ENCODE measurements at regions not wholly inside any gene's neighbourhood (a gene's known extent, or its start where the extent isn't known, plus 50 kb on each side); places are given as distances from the start of the nearest gene placed in this dataset.

GRCh38 chr6:168154263-168154917 is 75.4 kb upstream of the FRMD1 start:
- DNase-seq (no peak), ATAC-seq (replicated peaks in 1 of 4) (no peak)
- H3K4me3 ChIP-seq (ENCODE audit: control insufficient read depth in 1 of 2, extremely low read depth in 1 of 2, low read length in 1 of 2): no peak overlapping the region
- 63% methylated on average over 7 of the region's 7 CpGs for WGBS (ENCODE audit: insufficient coverage)
- peaks cover 0 to 11% of the 10 kb centered on the region in 2 experiments for H3K27me3 ChIP-seq (replicated peaks in 1 of 2; ENCODE audit: control insufficient read depth in 2 of 2, extremely low read depth in 1 of 2, insufficient read depth in 2 of 2, low read length in 1 of 2)
- Mint-ChIP-seq H3K27ac (no peak overlapping the region), H3K9me3 (peaks cover 0 to 4% (median 0%) of the 10 kb centered on the region in 3 donors), H3K4me1 (no peaks in the 10 kb centered on the region), H3K36me3 (no peaks in the 10 kb centered on the region), H3K27me3 (peaks cover 24% of the 10 kb centered on the region in 2 donors), H3K4me3 (no peak overlapping the region)
- CTCF ChIA-PET: no interaction called here
- POLR2A ChIA-PET: no interaction called here
- no peaks in the 10 kb centered on the region for H3K4me1 ChIP-seq (ENCODE audit: control insufficient read depth in 1 of 2, extremely low read depth in 1 of 2, insufficient read depth in 2 of 2, low read length in 2 of 2)
- H3K9me3 ChIP-seq: no peaks in the 10 kb centered on the region
- no peak overlapping the region for H3K27ac ChIP-seq (ENCODE audit: low read length)
- H3K36me3 ChIP-seq (ENCODE audit: control insufficient read depth in 2 of 2, extremely low read depth in 1 of 2, insufficient read depth in 1 of 2, low read length in 1 of 2): no peaks in the 10 kb centered on the region

DNA sequence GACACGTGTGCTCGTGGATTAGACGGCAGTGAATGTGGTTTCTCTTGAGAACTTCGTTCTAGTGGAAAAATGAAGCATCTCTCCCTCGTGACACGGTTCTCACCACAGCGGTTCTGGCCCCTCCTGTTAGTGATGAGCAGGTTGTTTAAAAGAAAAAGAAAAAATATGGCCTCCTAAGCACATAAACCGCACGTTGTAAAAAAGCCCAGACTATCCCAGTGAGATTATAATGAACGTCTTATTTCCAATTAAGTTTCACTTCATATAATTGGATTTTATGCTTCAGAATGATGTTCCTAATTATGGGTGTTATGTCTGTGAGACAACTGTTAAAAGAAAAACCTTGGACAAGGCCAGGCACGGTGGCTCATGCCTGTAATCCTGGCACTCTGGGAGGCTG is 74.5 kb upstream of the FRMD1 start:
- Mint-ChIP-seq H3K36me3 (no peaks in the 10 kb centered on the region), H3K4me3 (no peak overlapping the region), H3K4me1 (no peaks in the 10 kb centered on the region), H3K27me3 (peaks cover 24% of the 10 kb centered on the region in 2 donors), H3K9me3 (peaks cover 0 to 4% (median 0%) of the 10 kb centered on the region in 3 donors), H3K27ac (no peak overlapping the region)
- ChIA-PET POLR2A (no interaction called here), CTCF (no interaction called here)
- Histone ChIP-seq H3K4me3 (ENCODE audit: control insufficient read depth in 1 of 2, extremely low read depth in 1 of 2, low read length in 1 of 2) (no peak overlapping the region), H3K27ac (ENCODE audit: low read length) (no peak overlapping the region), H3K4me1 (ENCODE audit: control insufficient read depth in 1 of 2, extremely low read depth in 1 of 2, insufficient read depth in 2 of 2, low read length in 2 of 2) (no peaks in the 10 kb centered on the region), H3K9me3 (no peaks in the 10 kb centered on the region), H3K36me3 (ENCODE audit: control insufficient read depth in 2 of 2, extremely low read depth in 1 of 2, insufficient read depth in 1 of 2, low read length in 1 of 2) (no peaks in the 10 kb centered on the region), H3K27me3 (replicated peaks in 1 of 2; ENCODE audit: control insufficient read depth in 2 of 2, extremely low read depth in 1 of 2, insufficient read depth in 2 of 2, low read length in 1 of 2) (peaks cover 0 to 11% of the 10 kb centered on the region in 2 experiments)
- DNase-seq: no peak
- no peak for ATAC-seq (replicated peaks in 1 of 4)
- 83% methylated on average over 1 of the region's 11 CpGs for WGBS (ENCODE audit: insufficient coverage)

DNA sequence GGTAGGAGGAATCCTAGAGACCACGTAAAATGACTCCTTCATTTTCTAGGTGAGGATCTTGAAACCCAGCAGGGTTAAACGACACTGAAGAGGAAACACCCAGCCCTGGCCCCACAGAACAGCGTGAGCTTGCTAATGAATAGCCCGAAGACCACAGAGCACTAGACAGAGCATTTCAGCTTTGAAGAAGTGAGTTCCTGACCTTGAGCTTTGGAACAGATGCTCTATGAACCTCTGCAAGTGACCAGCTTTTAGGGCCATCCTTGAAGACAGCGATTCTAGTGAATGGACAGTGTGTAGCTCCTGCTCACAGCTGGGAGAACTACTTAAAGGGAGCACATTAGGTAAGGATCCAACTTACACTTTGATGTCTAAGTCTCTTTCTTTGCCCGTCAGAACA is 74.0 kb upstream of the FRMD1 start:
- ChIA-PET CTCF (no interaction called here), POLR2A (no interaction called here)
- 44% methylated on average over 3 of the region's 6 CpGs for WGBS (ENCODE audit: insufficient coverage)
- Histone ChIP-seq H3K4me1 (ENCODE audit: control insufficient read depth in 1 of 2, extremely low read depth in 1 of 2, insufficient read depth in 2 of 2, low read length in 2 of 2) (no peaks in the 10 kb centered on the region), H3K36me3 (ENCODE audit: control insufficient read depth in 2 of 2, extremely low read depth in 1 of 2, insufficient read depth in 1 of 2, low read length in 1 of 2) (no peaks in the 10 kb centered on the region), H3K27ac (ENCODE audit: low read length) (no peak overlapping the region), H3K9me3 (no peaks in the 10 kb centered on the region), H3K4me3 (ENCODE audit: control insufficient read depth in 1 of 2, extremely low read depth in 1 of 2, low read length in 1 of 2) (no peak overlapping the region), H3K27me3 (replicated peaks in 1 of 2; ENCODE audit: control insufficient read depth in 2 of 2, extremely low read depth in 1 of 2, insufficient read depth in 2 of 2, low read length in 1 of 2) (peaks cover 0 to 9% of the 10 kb centered on the region in 2 experiments)
- H3K4me3 Mint-ChIP-seq: no peak overlapping the region
- no peaks in the 10 kb centered on the region for H3K4me1 Mint-ChIP-seq
- peaks cover 24% of the 10 kb centered on the region in 2 donors for H3K27me3 Mint-ChIP-seq
- peaks cover 0 to 4% (median 0%) of the 10 kb centered on the region in 3 donors for H3K9me3 Mint-ChIP-seq
- ATAC-seq (replicated peaks in 1 of 4) (no peak), DNase-seq (no peak)
- H3K36me3 Mint-ChIP-seq: no peaks in the 10 kb centered on the region
- no peak overlapping the region for H3K27ac Mint-ChIP-seq

- H3K27me3 Mint-ChIP-seq: peaks cover 23 to 25% of the 10 kb centered on the region in 2 donors
- H3K4me3 Mint-ChIP-seq: no peak overlapping the region
- WGBS (ENCODE audit: insufficient coverage): 83% methylated on average over 11 of the region's 18 CpGs
- H3K36me3 ChIP-seq (ENCODE audit: control insufficient read depth in 2 of 2, extremely low read depth in 1 of 2, insufficient read depth in 1 of 2, low read length in 1 of 2): no peaks in the 10 kb centered on the region
- no peak overlapping the region for H3K4me3 ChIP-seq (ENCODE audit: control insufficient read depth in 1 of 2, extremely low read depth in 1 of 2, low read length in 1 of 2)
- H3K27ac Mint-ChIP-seq: no peak overlapping the region
- no peaks in the 10 kb centered on the region for H3K9me3 ChIP-seq
- H3K36me3 Mint-ChIP-seq: no peaks in the 10 kb centered on the region
- peaks cover 0 to 9% of the 10 kb centered on the region in 2 experiments for H3K27me3 ChIP-seq (replicated peaks in 1 of 2; ENCODE audit: control insufficient read depth in 2 of 2, extremely low read depth in 1 of 2, insufficient read depth in 2 of 2, low read length in 1 of 2)
- no peak overlapping the region for H3K27ac ChIP-seq (ENCODE audit: low read length)
- no peaks in the 10 kb centered on the region for H3K4me1 ChIP-seq (ENCODE audit: control insufficient read depth in 1 of 2, extremely low read depth in 1 of 2, insufficient read depth in 2 of 2, low read length in 2 of 2)
- ATAC-seq (replicated peaks in 1 of 4) (no peak), DNase-seq (no peak)
- CTCF ChIA-PET: no interaction called here
- POLR2A ChIA-PET: no interaction called here
- H3K9me3 Mint-ChIP-seq: peaks cover 0 to 4% (median 0%) of the 10 kb centered on the region in 3 donors
- no peaks in the 10 kb centered on the region for H3K4me1 Mint-ChIP-seq
Observed at GRCh38 chr6:168152306-168152963, 73.4 kb upstream of the FRMD1 start.

DNA sequence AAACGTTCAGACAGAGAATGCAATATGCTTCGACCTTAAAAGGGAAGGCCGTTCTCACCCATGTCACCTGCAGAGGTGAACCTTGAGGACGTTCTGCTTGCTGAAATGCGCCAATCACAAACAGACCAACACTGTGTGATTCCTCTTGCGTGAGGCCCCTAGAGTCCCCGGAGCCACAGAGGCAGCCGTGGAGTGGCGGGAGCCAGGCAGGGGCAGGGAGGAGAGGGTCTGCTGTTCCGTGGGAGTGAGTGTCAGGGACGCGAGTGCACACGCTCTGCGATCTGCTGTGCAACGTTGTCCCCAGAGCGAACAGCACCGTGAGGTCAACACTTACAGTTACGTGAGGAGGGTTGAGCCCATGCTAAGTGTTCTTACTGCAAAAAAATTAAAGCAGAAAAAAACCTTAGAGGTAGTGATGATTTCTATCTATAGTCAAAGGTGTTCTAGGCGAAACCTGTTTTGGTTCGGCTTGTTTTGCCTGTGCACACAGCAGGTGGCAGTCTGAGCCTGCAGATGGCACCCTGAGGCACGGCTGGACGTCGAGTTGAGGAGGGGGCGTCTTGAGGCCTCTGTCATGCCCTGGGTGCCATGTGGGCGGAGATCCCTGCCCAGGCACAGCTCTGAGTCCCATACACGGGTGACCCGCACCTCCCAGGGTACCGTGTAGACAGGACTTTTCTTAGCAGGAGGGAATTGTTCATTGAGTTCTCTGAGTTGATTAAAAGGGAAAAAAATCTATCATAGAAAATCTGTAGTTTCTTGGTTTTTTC is 71.7 kb upstream of the FRMD1 start:
- Histone ChIP-seq H3K9me3 (no peaks in the 10 kb centered on the region), H3K4me1 (ENCODE audit: control insufficient read depth in 1 of 2, extremely low read depth in 1 of 2, insufficient read depth in 2 of 2, low read length in 2 of 2) (no peaks in the 10 kb centered on the region), H3K27ac (ENCODE audit: low read length) (no peak overlapping the region), H3K27me3 (replicated peaks in 1 of 2; ENCODE audit: control insufficient read depth in 2 of 2, extremely low read depth in 1 of 2, insufficient read depth in 2 of 2, low read length in 1 of 2) (peaks cover 0 to 18% of the 10 kb centered on the region in 2 experiments), H3K4me3 (ENCODE audit: control insufficient read depth in 1 of 2, extremely low read depth in 1 of 2, low read length in 1 of 2) (no peak overlapping the region), H3K36me3 (ENCODE audit: control insufficient read depth in 2 of 2, extremely low read depth in 1 of 2, insufficient read depth in 1 of 2, low read length in 1 of 2) (no peaks in the 10 kb centered on the region)
- peaks cover 0 to 4% (median 0%) of the 10 kb centered on the region in 3 donors for H3K9me3 Mint-ChIP-seq
- 64% methylated on average over 22 of the region's 28 CpGs for WGBS (ENCODE audit: insufficient coverage)
- DNase-seq (no peak), ATAC-seq (replicated peaks in 1 of 4) (no peak)
- no peak overlapping the region for H3K27ac Mint-ChIP-seq
- no peaks in the 10 kb centered on the region for H3K36me3 Mint-ChIP-seq
- H3K27me3 Mint-ChIP-seq: peaks cover 10 to 18% of the 10 kb centered on the region in 2 donors
- no peaks in the 10 kb centered on the region for H3K4me1 Mint-ChIP-seq
- POLR2A ChIA-PET: no interaction called here
- CTCF ChIA-PET: no interaction called here
- no peak overlapping the region for H3K4me3 Mint-ChIP-seq

DNA sequence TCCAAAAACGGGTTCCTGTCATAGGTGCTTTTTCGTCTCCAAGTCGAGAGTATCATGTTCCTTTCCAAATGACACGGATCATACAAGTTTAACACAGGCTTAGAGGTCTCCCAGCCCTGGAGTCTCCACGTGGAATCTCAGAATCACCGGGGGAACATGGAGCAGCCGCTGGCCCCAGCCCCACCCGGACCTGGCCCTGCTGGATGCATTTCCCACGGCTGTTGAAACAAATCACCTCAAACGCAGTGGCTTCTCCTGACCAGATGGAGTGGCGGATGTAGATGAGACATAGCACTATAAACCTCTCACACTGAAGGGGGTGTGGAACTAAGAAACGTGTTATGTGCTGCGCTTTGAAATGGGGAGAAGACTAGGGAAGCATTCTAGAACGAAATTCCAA is 70.0 kb upstream of the FRMD1 start:
- ATAC-seq (replicated peaks in 1 of 4) (no peak), DNase-seq (no peak)
- H3K27ac Mint-ChIP-seq: no peak overlapping the region
- Histone ChIP-seq H3K9me3 (no peaks in the 10 kb centered on the region), H3K27ac (ENCODE audit: low read length) (no peak overlapping the region), H3K27me3 (replicated peaks in 1 of 2; ENCODE audit: control insufficient read depth in 2 of 2, extremely low read depth in 1 of 2, insufficient read depth in 2 of 2, low read length in 1 of 2) (peaks cover 0 to 20% of the 10 kb centered on the region in 2 experiments), H3K4me1 (ENCODE audit: control insufficient read depth in 1 of 2, extremely low read depth in 1 of 2, insufficient read depth in 2 of 2, low read length in 2 of 2) (no peaks in the 10 kb centered on the region), H3K36me3 (ENCODE audit: control insufficient read depth in 2 of 2, extremely low read depth in 1 of 2, insufficient read depth in 1 of 2, low read length in 1 of 2) (no peaks in the 10 kb centered on the region), H3K4me3 (ENCODE audit: control insufficient read depth in 1 of 2, extremely low read depth in 1 of 2, low read length in 1 of 2) (no peak overlapping the region)
- ChIA-PET POLR2A (no interaction called here), CTCF (no interaction called here)
- 63% methylated on average over 10 of the region's 14 CpGs for WGBS (ENCODE audit: insufficient coverage)
- H3K36me3 Mint-ChIP-seq: no peaks in the 10 kb centered on the region
- peaks cover 0 to 8% (median 0%) of the 10 kb centered on the region in 3 donors for H3K9me3 Mint-ChIP-seq
- H3K4me3 Mint-ChIP-seq: no peak overlapping the region
- no peaks in the 10 kb centered on the region for H3K4me1 Mint-ChIP-seq
- H3K27me3 Mint-ChIP-seq: peaks cover 13 to 23% of the 10 kb centered on the region in 2 donors

All from T-cell (primary cell).